Jurkat, Clone E6-1 (cell line): ENCODE measurements at regions not wholly inside any gene's neighbourhood (a gene's known extent, or its start where the extent isn't known, plus 50 kb on each side); places are given as distances from the start of the nearest gene placed in this dataset.
"Not testable (repeated sequence)": the region's sequence is repeated elsewhere in the genome, so short reads cannot be mapped to it uniquely, and the experiment has no call there.

Source experiments
- DNase-seq: peaks from one replicate; pipeline ENCODE4 v3.0.0-alpha.2; 2011; ENCODE audit warnings: low read depth, low spot score
- H3K4me3 ChIP-seq: 2 replicates; pipeline ENCODE4 v1.5.1; 2011; ENCODE audit warnings: mild to moderate bottlenecking, low read length, control low read depth, moderate library complexity

- H3K4me3 ChIP-seq, result no peak overlapping the region
- no peak for DNase-seq
These were observed 615.9 kb downstream of the ETS1 start for GRCh38 chr11:127971448-127971847.

GRCh38 chr11:127966821-127967220 is 620.5 kb downstream of the ETS1 start:
- no peak overlapping the region for H3K4me3 ChIP-seq
- no peak for DNase-seq

- no peak for DNase-seq
- H3K4me3 ChIP-seq, result no peak overlapping the region
These were observed 621.3 kb downstream of the ETS1 start for GRCh38 chr11:127965939-127966668.

GRCh38 chr11:127962416-127962815 is 624.9 kb downstream of the ETS1 start:
- DNase-seq, result no peak
- H3K4me3 ChIP-seq, result no peak overlapping the region

DNA sequence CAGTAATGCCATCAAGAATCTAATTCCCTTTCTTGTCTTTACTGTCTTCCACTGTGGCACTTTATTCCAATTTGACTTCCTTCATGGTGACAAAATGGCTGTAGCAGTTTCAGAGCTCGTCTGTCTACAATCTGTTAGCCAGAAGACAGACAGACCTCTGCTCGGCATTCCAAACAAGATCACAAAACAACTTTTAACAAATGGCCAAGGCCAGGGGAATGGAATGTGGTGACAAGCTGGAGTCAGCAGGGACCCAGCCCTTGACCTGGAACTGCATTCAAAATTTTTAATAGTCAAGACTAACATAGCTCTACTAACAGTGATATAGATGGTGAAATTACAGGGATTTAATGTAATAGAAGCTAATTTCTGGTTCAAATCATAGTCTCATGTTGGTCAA is 637.2 kb downstream of the ETS1 start:
- DNase-seq, result no peak
- no peak overlapping the region for H3K4me3 ChIP-seq

DNA sequence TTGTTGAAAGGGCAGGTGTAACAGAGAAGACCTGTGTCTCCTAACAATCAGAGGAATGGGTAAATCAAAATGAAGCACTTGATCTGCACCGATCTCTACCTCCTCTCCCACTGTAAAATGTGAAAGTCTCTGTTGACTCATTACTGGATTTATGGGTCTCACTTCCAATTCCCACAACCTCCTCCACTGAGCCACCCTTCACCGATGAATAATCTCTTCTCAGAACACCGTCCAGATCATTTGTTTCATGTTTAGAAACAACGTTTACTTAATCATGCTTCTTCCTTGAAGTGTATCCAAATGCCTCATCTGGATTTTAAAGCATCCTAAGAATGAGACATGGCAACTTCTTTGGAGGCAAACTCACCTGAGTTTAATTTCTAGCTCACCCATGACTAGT is 643.6 kb downstream of the ETS1 start:
- no peak overlapping the region for H3K4me3 ChIP-seq
- DNase-seq, result no peak

GRCh38 chr11:127943152-127943551 is 644.2 kb downstream of the ETS1 start:
- no peak for DNase-seq
- H3K4me3 ChIP-seq, result no peak overlapping the region

DNA sequence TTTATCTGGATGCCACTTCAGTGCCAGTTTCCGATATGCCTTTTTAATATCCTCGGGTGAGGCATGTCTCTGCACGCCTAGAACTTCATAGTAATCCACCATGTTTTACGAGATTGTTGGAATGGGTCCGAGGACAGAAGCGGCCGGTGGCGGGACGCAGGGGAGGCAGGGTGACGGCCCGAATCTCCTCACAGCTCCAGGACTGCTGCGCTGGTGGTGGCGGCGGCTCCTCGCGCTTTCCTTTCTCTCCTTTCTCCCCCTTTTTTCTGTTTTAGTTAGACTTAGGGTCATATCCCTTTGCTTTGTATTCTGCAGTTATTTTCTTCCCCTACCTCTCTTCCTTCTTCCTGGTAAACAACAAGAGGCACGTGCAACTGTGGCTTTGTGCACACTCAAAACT is 645.8 kb downstream of the ETS1 start:
- H3K4me3 ChIP-seq, DNase-seq: not testable (repeated sequence)

GRCh38 chr11:127939000-127939399 is 648.4 kb downstream of the ETS1 start:
- no peak for DNase-seq
- H3K4me3 ChIP-seq, result no peak overlapping the region

GRCh38 chr11:127935081-127935480 is 652.3 kb downstream of the ETS1 start:
- H3K4me3 ChIP-seq, result no peak overlapping the region
- DNase-seq, result no peak

GRCh38 chr11:127933961-127934360 is 653.4 kb downstream of the ETS1 start:
- DNase-seq, H3K4me3 ChIP-seq: not testable (repeated sequence)

GRCh38 chr11:127931803-127932202 is 655.6 kb downstream of the ETS1 start:
- no peak for DNase-seq
- no peak overlapping the region for H3K4me3 ChIP-seq

GRCh38 chr11:127926721-127927120 is 660.6 kb downstream of the ETS1 start:
- no peak for DNase-seq
- no peak overlapping the region for H3K4me3 ChIP-seq

GRCh38 chr11:127925475-127925874 is 661.9 kb downstream of the ETS1 start:
- no peak overlapping the region for H3K4me3 ChIP-seq
- no peak for DNase-seq

DNA sequence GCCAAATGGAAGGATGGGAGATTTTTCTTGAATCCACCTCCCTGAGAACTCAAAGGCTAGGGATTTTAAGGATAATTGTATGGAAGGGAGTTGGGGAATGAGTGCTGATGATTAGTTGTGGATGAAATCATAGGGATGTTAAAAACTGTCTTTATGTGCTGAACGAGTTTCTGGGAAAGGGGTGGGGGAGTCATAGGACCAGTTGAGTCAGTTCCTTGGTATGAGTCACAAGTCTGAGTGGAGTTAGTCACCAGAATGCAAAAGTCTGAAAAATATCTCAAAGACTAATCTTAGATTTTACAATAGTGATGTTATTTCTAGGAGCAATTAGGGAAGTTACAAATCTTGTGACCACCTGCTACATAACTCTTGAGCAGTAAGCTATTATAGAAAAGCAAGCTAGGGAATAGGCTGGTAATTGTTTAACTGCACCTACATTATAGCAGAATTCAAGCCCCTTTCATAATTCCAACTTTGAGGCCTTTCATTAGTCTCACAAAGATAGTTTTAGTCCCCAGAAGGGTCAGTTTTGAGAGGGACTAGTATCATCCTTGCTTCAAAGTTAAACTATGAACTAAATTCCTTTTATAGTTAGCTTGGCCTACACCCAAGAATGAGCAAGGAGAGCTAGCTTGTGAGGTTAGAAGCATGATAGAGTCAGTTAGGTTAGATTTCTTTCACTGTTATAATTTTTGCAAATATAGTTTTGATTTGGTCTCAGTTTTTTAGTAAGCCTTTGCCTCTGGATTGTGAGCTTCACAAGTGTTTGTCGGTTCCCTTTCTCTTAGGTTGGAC is 668.0 kb downstream of the ETS1 start:
- DNase-seq, result no peak

GRCh38 chr11:127902382-127902781 is 685.0 kb downstream of the ETS1 start:
- H3K4me3 ChIP-seq, result no peak overlapping the region
- no peak for DNase-seq

More for the DNA sequence above, 668.0 kb downstream of the ETS1 start:
- no peak overlapping the region for H3K4me3 ChIP-seq

GRCh38 chr11:127898422-127899365 is 688.7 kb downstream of the ETS1 start:
- DNase-seq, result no peak
- no peak overlapping the region for H3K4me3 ChIP-seq

DNA sequence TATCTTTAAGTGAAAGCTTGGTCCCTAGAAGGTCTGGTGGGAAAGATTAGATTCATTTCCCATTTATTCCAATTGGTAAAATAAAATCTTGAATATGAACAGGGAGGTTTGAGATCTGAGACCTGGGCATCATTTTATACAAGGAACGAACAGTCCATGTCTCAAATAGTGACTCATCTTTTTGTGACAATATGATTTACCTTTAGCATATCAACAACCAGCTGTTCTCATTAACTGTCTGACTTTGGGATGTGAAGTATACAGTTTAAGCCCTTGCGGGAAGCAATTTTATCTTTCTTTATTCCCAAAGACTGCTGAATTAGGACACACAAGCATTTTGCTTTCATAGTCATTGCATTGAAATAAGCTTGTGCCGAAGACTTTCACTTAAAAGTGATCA is 691.6 kb downstream of the ETS1 start:
- DNase-seq, result no peak
- no peak overlapping the region for H3K4me3 ChIP-seq

DNA sequence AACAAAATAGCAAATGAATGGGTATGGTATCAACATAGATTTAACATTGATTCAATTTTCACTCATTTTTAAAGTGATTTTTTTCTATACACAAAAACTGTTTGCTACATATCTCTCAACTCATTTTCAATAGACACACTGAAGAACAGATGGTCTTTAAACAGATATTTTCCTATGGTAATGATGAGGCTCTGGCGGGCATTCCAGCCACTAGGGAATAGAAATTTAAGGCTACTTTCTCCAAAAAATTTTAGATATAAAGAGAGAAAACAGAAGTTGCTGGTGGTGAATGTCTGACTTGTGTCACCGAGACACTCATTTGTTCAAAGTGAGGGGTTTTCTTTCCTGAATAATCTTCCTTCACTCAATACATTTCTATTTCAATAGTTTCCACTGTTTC is 693.0 kb downstream of the ETS1 start:
- no peak for DNase-seq

More for the DNA sequence above, 693.0 kb downstream of the ETS1 start:
- H3K4me3 ChIP-seq, result no peak overlapping the region
